MV-4-11 (cell line): ENCODE measurements at regions not wholly inside any gene's neighbourhood (a gene's known extent, or its start where the extent isn't known, plus 50 kb on each side); places are given as distances from the start of the nearest gene placed in this dataset.
"Not testable (repeated sequence)": the region's sequence is repeated elsewhere in the genome, so short reads cannot be mapped to it uniquely, and the experiment has no call there.

Experiments used
- DNase-seq: peaks from one replicate; lab custom pipeline; 2025; lab: John Stamatoyannopoulos, UW

- DNase-seq = peak; percentile 89
These were observed 488.6 kb upstream of the USP9Y start for GRCh38 chrY:12212394-12212793.

GRCh38 chrY:12215564-12216022, 485.4 kb upstream of the USP9Y start:
- DNase-seq = no peak

- DNase-seq = peak; percentile 39
These were observed 470.1 kb upstream of the USP9Y start for GRCh38 chrY:12230921-12231320.

- DNase-seq = no peak
These were observed 464.6 kb upstream of the USP9Y start for GRCh38 chrY:12236399-12236798.

GRCh38 chrY:12240326-12240725, 460.7 kb upstream of the USP9Y start:
- not testable (repeated sequence) for DNase-seq

- no peak for DNase-seq
These were observed 456.9 kb upstream of the USP9Y start for GRCh38 chrY:12244146-12244545.

- no peak for DNase-seq
These were observed 447.3 kb upstream of the USP9Y start for GRCh38 chrY:12253756-12254155.

GRCh38 chrY:12271162-12271561, 429.9 kb upstream of the USP9Y start:
- DNase-seq = no peak

GRCh38 chrY:12285608-12286007, 415.4 kb upstream of the USP9Y start:
- DNase-seq = no peak

- no peak for DNase-seq
These were observed 412.1 kb upstream of the USP9Y start for GRCh38 chrY:12288919-12289318.

GRCh38 chrY:12289415-12289814, 411.6 kb upstream of the USP9Y start:
- no peak for DNase-seq

- DNase-seq = no peak
These were observed 408.5 kb upstream of the USP9Y start for GRCh38 chrY:12292542-12292941.

- DNase-seq = no peak
These were observed 404.6 kb upstream of the USP9Y start for GRCh38 chrY:12296460-12296859.

GRCh38 chrY:12299796-12300195, 401.2 kb upstream of the USP9Y start:
- DNase-seq = not testable (repeated sequence)

GRCh38 chrY:12303464-12303863, 397.6 kb upstream of the USP9Y start:
- no peak for DNase-seq

GRCh38 chrY:12305456-12305855, 395.6 kb upstream of the USP9Y start:
- DNase-seq = peak; percentile 46

- DNase-seq = peak; percentile 11
These were observed 391.8 kb upstream of the USP9Y start for GRCh38 chrY:12309212-12309611.

- DNase-seq = no peak
These were observed 390.2 kb upstream of the USP9Y start for GRCh38 chrY:12310832-12311231.

- DNase-seq = no peak
These were observed 373.3 kb upstream of the USP9Y start for GRCh38 chrY:12327751-12328150.

GRCh38 chrY:12331917-12332316, 369.1 kb upstream of the USP9Y start:
- not testable (repeated sequence) for DNase-seq

- no peak for DNase-seq
These were observed 357.8 kb upstream of the USP9Y start for GRCh38 chrY:12343211-12343610.

GRCh38 chrY:12348181-12348580, 352.9 kb upstream of the USP9Y start:
- no peak for DNase-seq

- no peak for DNase-seq
These were observed 343.8 kb upstream of the USP9Y start for GRCh38 chrY:12357204-12357603.

- DNase-seq = no peak
These were observed 343.4 kb upstream of the USP9Y start for GRCh38 chrY:12357655-12358054.

GRCh38 chrY:12358337-12358736, 342.7 kb upstream of the USP9Y start:
- DNase-seq = no peak
